ENCODE measurements at regions not wholly inside any gene's neighbourhood (a gene's known extent, or its start where the extent isn't known, plus 50 kb on each side); places are given as distances from the start of the nearest gene placed in this dataset.

DNA sequence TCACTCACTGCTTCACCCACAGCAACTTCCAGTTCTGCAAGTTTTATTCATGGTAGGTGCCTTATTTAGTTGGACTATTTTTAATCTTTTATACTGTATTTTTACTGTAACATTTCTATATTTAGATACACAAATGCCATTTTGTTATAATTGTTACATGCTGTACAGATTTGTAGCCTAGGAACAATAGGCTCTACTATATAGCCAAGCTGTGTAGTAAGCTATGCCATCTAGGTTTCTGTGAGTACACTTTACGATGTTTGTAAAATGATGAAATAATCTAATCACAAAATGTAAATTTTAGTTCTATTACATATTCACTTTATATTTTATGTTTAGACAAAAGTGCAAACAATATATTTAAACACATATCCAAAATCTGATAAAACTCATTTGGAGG, 1187.8 kb downstream of the TECRL start:
- Histone ChIP-seq H3K9me1 (ENCODE audit: control insufficient read depth, extremely low read depth, insufficient read depth, low read length) (no peaks in the 10 kb centered on the region), H3K9me3 (ENCODE audit: control insufficient read depth, low read depth, low read length) (no peaks in the 10 kb centered on the region), H3K79me2 (ENCODE audit: control insufficient read depth, insufficient read depth, low read length) (no peaks in the 10 kb centered on the region), H2AFZ (ENCODE audit: control insufficient read depth, low read length) (no peak overlapping the region), H3K4me2 (ENCODE audit: control insufficient read depth, extremely low read depth, insufficient read depth, low read depth, low read length) (no peak overlapping the region), H3K36me3 (ENCODE audit: control insufficient read depth in 2 of 2, extremely low read depth in 1 of 2, insufficient read depth in 2 of 2, low read length in 2 of 2) (no peaks in the 10 kb centered on the region), H3K27ac (ENCODE audit: control insufficient read depth, insufficient read depth, low read length) (no peak overlapping the region), H3K27me3 (ENCODE audit: control insufficient read depth, extremely low read depth, insufficient read depth, low read length) (no peaks in the 10 kb centered on the region), H4K20me1 (ENCODE audit: control insufficient read depth, extremely low read depth, insufficient read depth, low read length) (no peaks in the 10 kb centered on the region), H3K4me3 (ENCODE audit: control insufficient read depth in 2 of 3, extremely low read depth in 1 of 3, insufficient read depth in 2 of 3, low read depth in 1 of 3, low read length in 3 of 3) (no peak overlapping the region), H3K4me1 (ENCODE audit: control insufficient read depth, extremely low read depth, insufficient read depth, low read length) (no peaks in the 10 kb centered on the region), H3K9ac (ENCODE audit: control insufficient read depth, extremely low read depth, insufficient read depth, low read length) (no peak overlapping the region)
- TF ChIP-seq EZH2 (IDR thresholded peaks at IDR 0.05; ENCODE audit: low read length) = no peak
- TF ChIP-seq, protein P1, sequence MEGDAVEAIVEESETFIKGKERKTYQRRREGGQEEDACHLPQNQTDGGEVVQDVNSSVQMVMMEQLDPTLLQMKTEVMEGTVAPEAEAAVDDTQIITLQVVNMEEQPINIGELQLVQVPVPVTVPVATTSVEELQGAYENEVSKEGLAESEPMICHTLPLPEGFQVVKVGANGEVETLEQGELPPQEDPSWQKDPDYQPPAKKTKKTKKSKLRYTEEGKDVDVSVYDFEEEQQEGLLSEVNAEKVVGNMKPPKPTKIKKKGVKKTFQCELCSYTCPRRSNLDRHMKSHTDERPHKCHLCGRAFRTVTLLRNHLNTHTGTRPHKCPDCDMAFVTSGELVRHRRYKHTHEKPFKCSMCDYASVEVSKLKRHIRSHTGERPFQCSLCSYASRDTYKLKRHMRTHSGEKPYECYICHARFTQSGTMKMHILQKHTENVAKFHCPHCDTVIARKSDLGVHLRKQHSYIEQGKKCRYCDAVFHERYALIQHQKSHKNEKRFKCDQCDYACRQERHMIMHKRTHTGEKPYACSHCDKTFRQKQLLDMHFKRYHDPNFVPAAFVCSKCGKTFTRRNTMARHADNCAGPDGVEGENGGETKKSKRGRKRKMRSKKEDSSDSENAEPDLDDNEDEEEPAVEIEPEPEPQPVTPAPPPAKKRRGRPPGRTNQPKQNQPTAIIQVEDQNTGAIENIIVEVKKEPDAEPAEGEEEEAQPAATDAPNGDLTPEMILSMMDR (optimal IDR thresholded peaks at IDR 0.05 in 1 of 3, IDR thresholded peaks at IDR 0.05 in 1 of 3, conservative IDR thresholded peaks at IDR 0.05 in 1 of 3; ENCODE audit: extremely low read depth in 1 of 3, insufficient read depth in 2 of 3, low read length in 3 of 3) = no peak
- FAIRE-seq (no peak), DNase-seq (ENCODE audit: low read depth, low spot score) (no peak)
- dilution Hi-C loops (cut with MboI; ENCODE audit: extremely low pct_ligation_motif_present, low sequenced_read_pairs) = no loop called here

DNA sequence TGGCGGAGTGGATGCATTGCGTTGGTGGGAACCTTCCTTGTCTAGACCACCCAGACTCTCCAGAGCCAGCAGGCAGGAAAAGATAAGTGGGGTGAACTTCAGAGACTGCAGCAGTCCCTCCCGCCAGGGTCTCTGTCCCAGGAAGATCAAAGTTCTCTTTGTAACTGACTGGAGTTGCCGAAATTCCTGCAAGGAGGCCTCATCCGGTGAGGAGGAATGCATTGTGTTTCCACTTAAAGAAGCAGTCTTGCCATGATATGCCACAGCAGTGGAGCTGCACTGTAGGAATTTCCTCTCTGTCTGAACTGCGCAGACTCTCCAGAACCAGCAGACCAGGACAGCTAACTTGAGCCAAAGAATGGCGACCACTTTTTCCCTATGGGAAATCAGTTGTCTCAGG, 1190.4 kb downstream of the TECRL start:
- Histone ChIP-seq H3K9me3 (ENCODE audit: control insufficient read depth, low read depth, low read length) (no peaks in the 10 kb centered on the region), H3K36me3 (ENCODE audit: control insufficient read depth in 2 of 2, extremely low read depth in 1 of 2, insufficient read depth in 2 of 2, low read length in 2 of 2) (no peaks in the 10 kb centered on the region), H3K27ac (ENCODE audit: control insufficient read depth, insufficient read depth, low read length) (no peak overlapping the region), H3K4me3 (ENCODE audit: control insufficient read depth in 2 of 3, extremely low read depth in 1 of 3, insufficient read depth in 2 of 3, low read depth in 1 of 3, low read length in 3 of 3) (no peak overlapping the region), H3K4me1 (ENCODE audit: control insufficient read depth, extremely low read depth, insufficient read depth, low read length) (no peaks in the 10 kb centered on the region), H3K9me1 (ENCODE audit: control insufficient read depth, extremely low read depth, insufficient read depth, low read length) (no peaks in the 10 kb centered on the region), H3K9ac (ENCODE audit: control insufficient read depth, extremely low read depth, insufficient read depth, low read length) (no peak overlapping the region), H3K4me2 (ENCODE audit: control insufficient read depth, extremely low read depth, insufficient read depth, low read depth, low read length) (no peak overlapping the region), H3K79me2 (ENCODE audit: control insufficient read depth, insufficient read depth, low read length) (no peaks in the 10 kb centered on the region), H4K20me1 (ENCODE audit: control insufficient read depth, extremely low read depth, insufficient read depth, low read length) (no peaks in the 10 kb centered on the region), H2AFZ (ENCODE audit: control insufficient read depth, low read length) (no peak overlapping the region), H3K27me3 (ENCODE audit: control insufficient read depth, extremely low read depth, insufficient read depth, low read length) (no peaks in the 10 kb centered on the region)
- FAIRE-seq = no peak
- TF ChIP-seq, protein P1 (optimal IDR thresholded peaks at IDR 0.05 in 1 of 3, IDR thresholded peaks at IDR 0.05 in 1 of 3, conservative IDR thresholded peaks at IDR 0.05 in 1 of 3; ENCODE audit: extremely low read depth in 1 of 3, insufficient read depth in 2 of 3, low read length in 3 of 3) = no peak
- TF ChIP-seq EZH2 (IDR thresholded peaks at IDR 0.05; ENCODE audit: low read length) = no peak
- dilution Hi-C loops (cut with MboI; ENCODE audit: extremely low pct_ligation_motif_present, low sequenced_read_pairs) = no loop called here
- no peak for DNase-seq (ENCODE audit: low read depth, low spot score)

Measured in keratinocyte (primary cell).